Esophagus squamous epithelium (tissue), 4 donors: ENCODE measurements at regions not wholly inside any gene's neighbourhood (a gene's known extent, or its start where the extent isn't known, plus 50 kb on each side); places are given as distances from the start of the nearest gene placed in this dataset.

Source experiments
- CTCF ChIP-seq, 6 experiments: fragments of 450-650 bp in 4 of 6; fragments of 200-600 bp in 2 of 6; sonication (generic) in 2 of 6; IDR thresholded peaks; one replicate each; pipeline ENCODE4 v1.5.1; 2016 to 2019; ENCODE audit warnings: antibody characterized with exemption in 6 of 6, mild to moderate bottlenecking in 4 of 6, moderate library complexity in 4 of 6
- POLR2A ChIP-seq, 4 donors: fragments of 450-650 bp; IDR thresholded peaks; one replicate each; pipeline ENCODE4 v1.6.1; 2017; ENCODE audit warnings: antibody characterized with exemption in 4 of 4, mild to moderate bottlenecking in 4 of 4, moderate library complexity in 3 of 4

DNA sequence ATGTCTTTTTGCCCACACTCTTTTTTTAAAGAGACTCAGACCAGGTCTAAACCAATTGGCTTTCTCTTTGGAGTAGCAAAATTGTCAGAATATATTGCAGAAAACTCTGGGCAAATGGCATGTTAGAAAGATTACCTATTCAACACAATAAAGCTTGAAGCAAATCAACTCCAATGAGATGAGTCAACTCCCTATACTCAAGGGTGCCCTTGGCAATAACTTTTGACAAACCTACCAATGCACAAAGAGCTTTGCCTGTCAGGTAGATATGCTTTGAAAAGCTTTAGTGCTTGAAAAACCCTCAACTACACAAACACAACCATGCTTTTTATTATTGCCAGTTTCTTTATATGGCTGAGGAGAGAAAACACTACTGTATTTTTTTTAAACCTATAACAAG is 137.7 kb upstream of the GRM7 start:
- TF ChIP-seq CTCF (IDR thresholded peaks at IDR 0.05) (no peak), POLR2A (IDR thresholded peaks at IDR 0.05) (no peak)
